Stimulated activated memory B cell treated with anti-CD40 and anti-IgM and Interleukin-4, amounts not matched to agents 10 μg/mL and 1 μg/mL and 100 μg/mL, for 72 hours (primary cell): ENCODE measurements at regions not wholly inside any gene's neighbourhood (a gene's known extent, or its start where the extent isn't known, plus 50 kb on each side); places are given as distances from the start of the nearest gene placed in this dataset.
A peak's percentile ranks its signal among the peaks of the same experiment; 100 is the strongest.
"Not testable (repeated sequence)": the region's sequence is repeated elsewhere in the genome, so short reads cannot be mapped to it uniquely, and the experiment has no call there.

Experiments used
- ATAC-seq: fragments of 150-1000 bp; cut with Tn5 transposase; 2 replicates; pipeline ENCODE4 v1.10.0; 2021
- H3K27ac Mint-ChIP-seq: one replicate; pipeline ENCODE4 v1.8.0; 2022; ENCODE audit warnings: mild to moderate bottlenecking, mixed read lengths
- H3K27me3 Mint-ChIP-seq: one replicate; pipeline ENCODE4 v1.8.0; 2022; ENCODE audit warnings: mixed read lengths
- H3K36me3 Mint-ChIP-seq: one replicate; pipeline ENCODE4 v1.8.0; 2022; ENCODE audit warnings: mixed read lengths
- H3K4me1 Mint-ChIP-seq: one replicate; pipeline ENCODE4 v1.8.0; 2022; ENCODE audit warnings: mixed read lengths
- H3K4me3 Mint-ChIP-seq: one replicate; pipeline ENCODE4 v1.8.0; 2022; ENCODE audit warnings: mild to moderate bottlenecking, moderate library complexity, mixed read lengths
- H3K9me3 Mint-ChIP-seq: one replicate; pipeline ENCODE4 v1.8.0; 2022; ENCODE audit warnings: mixed read lengths

DNA sequence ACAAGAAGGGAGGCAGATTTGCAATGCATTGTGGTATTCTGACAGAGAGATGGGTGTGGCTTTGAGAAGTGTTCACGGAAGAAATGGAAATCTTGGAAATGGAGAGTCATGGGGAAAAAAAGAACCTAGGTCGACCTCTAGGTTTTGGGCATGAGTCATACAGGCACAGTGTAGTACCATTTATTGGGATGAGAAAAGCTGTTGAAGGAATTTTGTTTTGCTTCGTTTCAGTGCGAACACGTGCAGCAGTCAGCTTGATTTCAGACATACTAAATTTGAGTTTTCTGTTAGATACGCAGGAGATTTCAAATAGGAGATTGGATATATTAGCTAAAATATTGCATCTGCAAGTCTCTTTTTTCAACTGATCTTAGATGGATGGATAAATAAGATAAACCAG is 119.8 kb upstream of the ZNG1F start:
- H3K4me1 Mint-ChIP-seq = not testable (repeated sequence)

DNA sequence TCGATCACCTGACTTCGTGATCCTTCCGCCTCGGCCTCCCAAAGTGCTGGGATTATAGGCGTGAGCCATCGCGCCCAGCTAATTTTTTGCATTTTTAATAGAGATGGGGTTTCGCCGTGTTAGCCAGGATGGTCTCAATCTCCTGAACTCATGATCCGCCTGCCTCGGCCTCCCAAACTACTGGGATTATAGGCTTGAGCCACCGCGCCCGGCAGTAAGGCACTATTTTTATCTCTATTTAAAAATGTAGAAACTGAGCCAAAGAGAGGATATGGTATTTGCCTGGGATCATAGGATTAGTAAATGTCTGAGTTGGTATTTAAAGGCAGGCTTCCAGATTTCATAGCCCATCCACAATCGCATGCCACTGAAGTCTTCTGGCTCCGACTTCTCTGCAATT is 96.6 kb upstream of the ZNG1F start:
- H3K9me3 Mint-ChIP-seq, H3K4me3 Mint-ChIP-seq, H3K4me1 Mint-ChIP-seq, H3K27me3 Mint-ChIP-seq, ATAC-seq, H3K27ac Mint-ChIP-seq, H3K36me3 Mint-ChIP-seq: not testable (repeated sequence)

More for the DNA sequence above, 119.8 kb upstream of the ZNG1F start:
- H3K27me3 Mint-ChIP-seq, H3K27ac Mint-ChIP-seq, H3K9me3 Mint-ChIP-seq, H3K36me3 Mint-ChIP-seq, ATAC-seq, H3K4me3 Mint-ChIP-seq: not testable (repeated sequence)

DNA sequence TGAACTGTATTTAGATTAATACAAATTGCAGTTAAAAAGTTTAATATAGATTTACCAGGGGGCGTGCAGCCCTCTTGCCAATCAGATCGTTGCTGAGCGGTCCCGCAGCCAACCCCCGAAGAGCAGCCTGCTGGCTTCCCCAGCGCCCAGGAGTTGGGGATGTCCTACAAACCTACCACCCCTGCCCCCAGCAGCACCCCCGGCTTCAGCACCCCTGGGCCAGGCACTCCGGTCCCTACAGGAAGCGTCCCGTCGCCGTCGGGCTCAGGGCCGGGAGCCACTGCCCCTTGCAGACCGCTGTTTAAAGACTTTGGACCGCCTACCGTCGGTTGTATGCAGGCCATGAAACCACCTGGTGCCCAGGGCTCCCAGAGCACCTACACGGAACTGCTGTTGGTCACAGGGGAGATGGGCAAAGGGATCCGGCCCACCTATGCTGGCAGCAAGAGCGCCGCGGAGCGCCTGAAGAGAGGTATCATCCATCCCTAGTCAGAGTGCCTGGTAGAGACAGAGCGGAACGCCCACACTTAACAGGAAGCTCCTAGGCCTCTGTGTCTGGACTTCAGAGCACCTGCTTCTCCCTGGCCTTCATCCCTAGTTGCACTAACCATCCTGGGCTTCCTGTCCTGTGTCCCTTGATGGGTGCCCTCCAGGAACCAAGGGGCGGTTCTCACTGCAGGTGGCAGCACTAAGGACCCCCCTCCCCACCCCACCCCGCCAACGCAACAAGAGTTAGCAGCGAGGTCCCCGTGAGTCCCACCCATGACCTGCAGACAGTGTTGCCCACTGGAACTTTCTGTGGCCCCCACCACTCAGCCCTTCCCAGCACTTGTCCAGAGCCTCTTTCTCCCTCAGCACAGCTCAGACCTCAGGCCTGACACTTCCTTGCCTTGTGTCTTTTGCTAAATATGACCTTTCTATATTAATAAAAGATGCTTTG is 91.5 kb upstream of the ZNG1F start:
- peak; percentile 62 for ATAC-seq
- not testable (repeated sequence) for H3K27me3 Mint-ChIP-seq, H3K9me3 Mint-ChIP-seq, H3K4me3 Mint-ChIP-seq, H3K36me3 Mint-ChIP-seq, H3K4me1 Mint-ChIP-seq, H3K27ac Mint-ChIP-seq

DNA sequence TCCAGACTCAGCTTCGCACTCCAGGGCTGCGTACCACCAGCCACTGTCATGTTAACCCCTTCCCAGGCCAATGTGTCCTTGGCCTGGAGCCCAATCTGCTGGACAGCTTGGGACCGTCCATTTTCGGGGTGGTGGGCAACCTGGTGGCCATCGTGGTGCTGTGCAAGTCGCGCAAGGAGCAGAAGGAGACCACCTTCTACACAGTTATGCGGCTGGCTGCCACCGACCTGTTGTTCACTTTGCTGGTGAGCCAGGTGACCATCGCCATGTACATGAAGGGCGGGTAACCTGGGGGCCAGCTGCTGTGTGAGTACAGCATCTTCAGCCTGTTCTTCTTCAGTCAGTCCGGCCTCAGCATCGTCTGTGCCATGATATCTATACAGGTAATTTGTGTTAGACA is 90.3 kb upstream of the ZNG1F start:
- not testable (repeated sequence) for H3K9me3 Mint-ChIP-seq, H3K36me3 Mint-ChIP-seq, H3K4me3 Mint-ChIP-seq, H3K27me3 Mint-ChIP-seq, H3K4me1 Mint-ChIP-seq, H3K27ac Mint-ChIP-seq
- ATAC-seq = peak; percentile 43

DNA sequence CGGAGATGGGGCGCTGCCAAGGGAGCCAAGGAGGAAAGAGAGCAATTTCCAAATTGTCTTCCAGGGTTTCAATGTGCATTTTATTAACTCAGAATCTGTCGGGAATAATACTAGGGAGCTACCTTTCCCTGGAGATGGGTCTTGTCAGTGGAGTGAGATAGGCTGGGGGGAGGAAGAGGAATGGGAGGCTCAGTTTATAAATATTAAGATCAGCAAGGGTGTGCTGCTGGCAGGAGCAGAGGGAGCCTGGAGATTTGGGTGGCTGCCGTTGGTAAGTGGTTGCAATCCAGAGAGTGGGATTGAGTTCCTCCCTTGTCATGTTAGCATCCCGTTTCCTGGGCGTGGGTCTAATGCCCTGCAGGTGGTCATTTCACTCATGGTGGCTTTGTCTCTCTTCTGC is 89.9 kb upstream of the ZNG1F start:
- not testable (repeated sequence) for H3K27ac Mint-ChIP-seq, H3K27me3 Mint-ChIP-seq, H3K4me1 Mint-ChIP-seq, H3K9me3 Mint-ChIP-seq, H3K4me3 Mint-ChIP-seq, H3K36me3 Mint-ChIP-seq
- peak; percentile 12 for ATAC-seq

DNA sequence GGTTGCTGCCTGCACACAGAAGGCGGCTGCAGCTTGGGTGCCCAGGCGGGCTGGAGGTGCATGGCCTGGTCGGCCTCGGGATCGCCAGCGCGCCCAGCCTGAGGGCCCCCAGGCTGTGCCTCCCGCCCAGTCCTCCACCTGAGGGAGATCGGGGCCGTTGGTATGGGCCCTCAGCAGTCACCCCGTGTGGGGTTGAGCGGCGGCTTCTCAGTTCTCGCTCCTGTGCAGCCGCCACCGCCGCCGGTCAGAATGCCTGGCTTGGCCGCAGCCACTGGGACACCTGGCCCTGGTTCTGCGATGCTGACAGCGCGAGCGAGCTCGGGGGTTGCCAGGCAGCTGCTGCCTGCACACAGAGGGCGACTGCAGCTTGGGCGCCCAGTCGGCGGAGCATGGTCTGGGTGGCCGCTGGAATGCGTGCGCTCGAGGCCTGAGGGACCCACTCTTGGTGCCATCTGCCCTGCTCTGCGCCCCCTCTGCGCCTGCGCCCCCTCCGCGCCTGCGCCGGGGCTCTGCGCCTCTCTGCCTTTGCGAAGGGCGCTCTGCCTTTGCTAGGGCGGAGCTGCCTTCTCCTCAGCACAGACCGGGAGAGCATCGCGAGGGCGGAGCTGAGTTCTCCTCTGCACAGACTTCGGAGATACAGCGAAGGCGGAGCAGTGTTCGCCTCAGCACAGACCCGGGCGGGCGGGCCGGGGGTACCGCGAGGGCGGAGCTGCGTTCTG is 84.6 kb upstream of the ZNG1F start:
- H3K36me3 Mint-ChIP-seq, H3K27me3 Mint-ChIP-seq, H3K27ac Mint-ChIP-seq, H3K4me1 Mint-ChIP-seq, H3K9me3 Mint-ChIP-seq: not testable (repeated sequence)
- peak; percentile 100 for ATAC-seq
- H3K4me3 Mint-ChIP-seq = peak overlapping the region; percentile 76

DNA sequence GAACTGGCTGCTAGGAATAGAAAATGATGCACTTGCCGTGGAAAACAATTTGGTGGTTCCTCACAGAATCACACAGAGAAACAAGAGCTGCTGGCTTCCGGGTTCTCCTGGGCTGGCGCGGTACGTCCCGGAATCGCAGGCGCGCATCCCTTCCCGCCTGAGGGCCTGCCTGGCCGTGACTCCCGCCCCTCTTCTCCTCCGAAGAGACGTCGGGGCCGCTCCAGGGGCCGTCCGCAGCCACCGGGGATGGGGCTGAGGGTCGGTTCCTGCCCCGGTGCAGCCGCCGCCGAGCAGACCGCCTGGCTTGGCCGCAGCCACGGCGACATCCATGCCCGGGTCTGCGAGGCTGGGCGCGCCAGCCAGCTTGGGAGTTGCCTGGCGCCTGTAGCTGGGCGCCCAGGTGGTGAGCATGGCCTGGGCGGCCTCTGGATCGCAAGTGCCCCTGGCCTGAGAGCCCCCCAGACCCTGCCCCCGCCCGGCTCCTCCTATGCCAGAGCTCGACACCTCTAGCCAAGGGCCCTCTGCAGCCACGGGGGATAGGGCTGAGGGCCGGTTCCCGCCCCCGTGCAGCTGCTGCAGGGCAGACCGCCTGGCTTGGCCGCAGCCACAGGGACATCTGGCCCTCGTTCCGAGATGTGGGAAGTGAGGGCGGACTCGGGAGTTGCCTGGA is 83.9 kb upstream of the ZNG1F start:
- H3K9me3 Mint-ChIP-seq, H3K27ac Mint-ChIP-seq, H3K36me3 Mint-ChIP-seq, H3K27me3 Mint-ChIP-seq, H3K4me1 Mint-ChIP-seq, ATAC-seq: not testable (repeated sequence)
- peak overlapping the region; percentile 44 for H3K4me3 Mint-ChIP-seq

DNA sequence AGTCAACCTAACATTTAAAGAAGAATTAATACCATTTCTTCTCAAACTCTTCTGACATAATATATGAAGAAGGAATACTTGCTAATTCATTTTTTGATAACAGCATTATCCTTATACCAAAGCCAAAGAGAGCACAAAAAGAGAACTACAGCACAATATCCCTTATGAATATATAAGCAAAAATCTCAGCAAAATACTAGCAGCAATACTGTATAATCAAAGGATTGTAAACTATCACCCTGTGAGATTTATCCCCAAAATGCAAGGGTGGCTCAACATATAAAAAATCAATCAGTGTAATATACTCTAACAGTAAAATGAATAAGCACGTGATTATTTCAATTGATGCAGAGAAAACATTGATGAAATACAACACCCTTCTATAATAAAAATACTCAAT is 81.9 kb upstream of the ZNG1F start:
- H3K4me3 Mint-ChIP-seq, H3K36me3 Mint-ChIP-seq, H3K27me3 Mint-ChIP-seq, ATAC-seq, H3K9me3 Mint-ChIP-seq, H3K27ac Mint-ChIP-seq, H3K4me1 Mint-ChIP-seq: not testable (repeated sequence)

DNA sequence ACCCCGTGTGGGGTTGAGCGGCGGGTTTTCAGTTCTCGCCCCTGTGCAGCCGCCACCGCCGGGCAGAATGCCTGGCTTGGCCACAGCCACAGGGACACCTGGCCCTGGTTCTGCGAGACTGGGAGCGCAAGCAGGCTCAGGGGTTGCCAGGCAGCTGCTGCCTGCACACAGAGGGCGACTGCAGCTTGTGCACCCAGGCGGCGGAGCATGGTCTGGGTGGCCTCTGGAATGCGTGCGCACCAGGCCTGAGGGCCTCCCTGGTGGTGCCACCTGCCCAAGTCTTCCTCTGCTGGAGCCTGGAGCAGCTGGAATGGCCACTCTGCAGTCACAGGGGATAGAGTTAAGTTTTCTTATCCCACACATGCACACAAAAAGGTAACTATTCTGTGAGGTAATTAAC is 80.4 kb upstream of the ZNG1F start:
- H3K27me3 Mint-ChIP-seq, H3K27ac Mint-ChIP-seq, H3K36me3 Mint-ChIP-seq, H3K4me1 Mint-ChIP-seq, ATAC-seq, H3K9me3 Mint-ChIP-seq, H3K4me3 Mint-ChIP-seq: not testable (repeated sequence)

DNA sequence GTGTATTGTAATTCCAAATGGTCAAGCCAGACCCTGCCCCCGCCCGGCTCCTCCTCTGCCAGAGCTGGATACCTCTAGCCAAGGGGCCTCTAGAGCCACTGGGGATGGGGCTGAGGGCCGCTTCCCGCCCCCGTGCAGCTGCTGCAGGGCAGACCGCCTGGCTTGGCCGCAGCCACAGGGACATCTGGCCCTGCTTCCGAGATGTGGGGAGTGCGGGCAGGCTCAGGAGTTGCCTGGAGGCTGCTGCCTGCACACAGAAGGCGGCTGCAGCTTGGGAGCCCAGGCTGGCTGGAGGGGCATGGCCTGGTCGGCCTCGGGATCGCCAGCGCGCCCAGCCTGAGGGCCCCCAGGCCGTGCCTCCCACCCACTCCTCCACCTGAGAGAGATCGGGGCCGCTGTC is 79.9 kb upstream of the ZNG1F start:
- H3K36me3 Mint-ChIP-seq, H3K9me3 Mint-ChIP-seq, ATAC-seq, H3K4me1 Mint-ChIP-seq, H3K27me3 Mint-ChIP-seq, H3K27ac Mint-ChIP-seq, H3K4me3 Mint-ChIP-seq: not testable (repeated sequence)

DNA sequence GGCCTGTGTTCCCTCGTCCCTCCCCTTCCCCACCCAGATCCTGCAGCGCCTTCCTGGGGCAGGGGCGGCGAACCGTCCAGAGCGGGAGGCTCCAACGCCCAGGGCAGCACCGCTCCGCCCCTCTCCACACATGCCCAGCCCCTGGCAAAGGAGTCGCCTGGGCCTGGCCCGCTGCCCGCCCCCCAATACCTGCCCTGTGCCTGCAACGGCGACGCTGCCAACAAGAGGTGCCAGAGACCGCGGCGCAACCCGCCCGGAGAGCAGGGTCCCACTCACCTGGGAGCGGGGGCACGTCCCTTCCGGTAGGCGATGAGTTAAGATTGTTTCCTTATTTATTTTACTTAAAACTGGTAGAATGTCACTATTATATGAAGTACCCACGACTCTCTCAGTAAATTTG is 77.5 kb upstream of the ZNG1F start:
- not testable (repeated sequence) for H3K9me3 Mint-ChIP-seq, H3K27ac Mint-ChIP-seq, H3K27me3 Mint-ChIP-seq, H3K4me1 Mint-ChIP-seq, H3K36me3 Mint-ChIP-seq, ATAC-seq
- H3K4me3 Mint-ChIP-seq = peak overlapping the region; percentile 41

DNA sequence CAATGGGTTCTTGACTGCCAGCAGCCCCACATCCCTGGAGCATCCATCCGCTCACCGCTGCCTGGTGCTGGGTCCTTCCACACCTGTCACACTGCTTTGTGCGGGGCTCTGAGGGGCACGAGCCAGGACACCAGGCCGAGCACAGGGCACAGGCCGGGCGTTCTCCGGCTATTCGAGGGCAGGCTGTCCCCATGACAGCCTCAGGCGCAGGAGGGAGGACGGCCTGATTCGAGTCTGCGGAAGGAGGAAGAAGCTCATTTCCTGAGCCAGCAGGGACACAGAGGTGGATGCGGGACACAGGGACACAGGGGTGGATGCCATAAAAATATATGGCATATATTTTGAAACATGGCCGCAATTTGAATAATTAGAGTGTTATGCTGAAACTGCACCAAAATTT is 76.9 kb upstream of the ZNG1F start:
- not testable (repeated sequence) for H3K27ac Mint-ChIP-seq, H3K36me3 Mint-ChIP-seq, ATAC-seq, H3K4me1 Mint-ChIP-seq, H3K9me3 Mint-ChIP-seq, H3K4me3 Mint-ChIP-seq, H3K27me3 Mint-ChIP-seq

DNA sequence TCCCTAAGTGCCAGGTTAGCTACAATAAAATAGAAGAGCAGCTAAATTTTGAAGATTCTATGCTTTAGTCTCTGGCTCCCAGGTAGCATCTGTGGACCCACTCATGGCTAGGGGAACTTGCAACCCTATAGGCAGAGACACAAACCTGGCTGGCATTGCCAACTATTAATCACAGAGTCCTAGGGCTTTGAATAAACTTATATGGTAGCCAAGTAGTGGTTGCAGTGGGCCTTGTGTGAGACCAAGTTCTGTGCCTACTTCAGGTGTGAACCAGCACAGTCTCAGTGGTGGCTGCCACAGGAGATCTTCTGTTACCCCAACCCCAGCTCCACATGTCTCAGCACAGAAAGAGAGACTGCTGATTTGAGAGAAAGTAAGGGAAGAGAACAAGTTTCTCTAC is 62.9 kb upstream of the ZNG1F start:
- not testable (repeated sequence) for H3K27me3 Mint-ChIP-seq, ATAC-seq, H3K4me3 Mint-ChIP-seq, H3K27ac Mint-ChIP-seq, H3K4me1 Mint-ChIP-seq, H3K36me3 Mint-ChIP-seq
- peaks cover 11% of the 10 kb centered on the region for H3K9me3 Mint-ChIP-seq

DNA sequence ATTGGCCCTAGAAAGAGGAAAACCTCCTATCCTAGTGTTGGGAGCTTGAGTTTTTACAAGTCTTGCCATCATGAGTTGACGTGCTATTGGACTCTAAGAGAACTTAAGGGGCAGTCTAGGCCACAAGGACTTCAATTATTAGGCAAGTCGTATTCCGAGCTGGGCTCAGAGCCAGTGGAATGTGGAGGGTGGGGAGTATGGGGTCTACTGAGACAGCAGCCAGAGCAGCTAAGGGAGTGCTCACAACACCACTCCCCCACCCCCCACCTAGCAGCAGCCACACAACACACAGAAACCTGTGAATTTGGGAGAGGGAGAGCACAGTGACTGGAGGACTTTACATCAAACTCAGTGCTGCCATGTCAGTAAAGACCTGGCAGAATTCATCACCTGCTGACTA is 62.0 kb upstream of the ZNG1F start:
- peaks cover 11% of the 10 kb centered on the region for H3K9me3 Mint-ChIP-seq
- H3K27me3 Mint-ChIP-seq, H3K36me3 Mint-ChIP-seq, ATAC-seq, H3K4me3 Mint-ChIP-seq, H3K27ac Mint-ChIP-seq, H3K4me1 Mint-ChIP-seq: not testable (repeated sequence)

DNA sequence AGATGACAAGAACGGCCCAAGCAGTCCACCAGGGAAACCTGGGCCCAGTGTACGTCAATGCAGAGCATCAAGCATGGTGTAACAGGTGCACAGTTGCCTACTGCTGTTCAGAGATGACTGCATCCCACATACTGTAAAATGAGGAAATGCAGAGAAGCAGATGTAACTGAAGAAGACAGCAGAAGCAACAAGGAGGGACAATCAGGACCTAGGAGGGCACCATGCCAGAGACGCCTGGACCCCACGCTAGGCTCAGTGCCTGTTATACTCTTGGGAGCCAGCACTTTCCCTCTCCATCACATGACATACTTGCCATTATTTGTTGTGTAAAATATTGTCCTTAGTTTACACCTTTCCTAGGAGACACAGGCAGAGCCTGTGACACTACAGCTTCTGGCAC is 57.6 kb upstream of the ZNG1F start:
- peaks cover 11% of the 10 kb centered on the region for H3K9me3 Mint-ChIP-seq
- not testable (repeated sequence) for ATAC-seq

More for the DNA sequence above, 57.6 kb upstream of the ZNG1F start:
- H3K27me3 Mint-ChIP-seq, H3K36me3 Mint-ChIP-seq, H3K4me3 Mint-ChIP-seq, H3K27ac Mint-ChIP-seq, H3K4me1 Mint-ChIP-seq: not testable (repeated sequence)
